HG02588 (cell line): ENCODE measurements at regions not wholly inside any gene's neighbourhood (a gene's known extent, or its start where the extent isn't known, plus 50 kb on each side); places are given as distances from the start of the nearest gene placed in this dataset.

Source experiments
- ATAC-seq: cut with Tn5 transposase; IDR thresholded peaks from one replicate; pipeline ENCODE4 v1.9.1; 2021; ENCODE audit warnings: mild to moderate bottlenecking, moderate library complexity; ENCODE audit not compliant: unreplicated experiment

DNA sequence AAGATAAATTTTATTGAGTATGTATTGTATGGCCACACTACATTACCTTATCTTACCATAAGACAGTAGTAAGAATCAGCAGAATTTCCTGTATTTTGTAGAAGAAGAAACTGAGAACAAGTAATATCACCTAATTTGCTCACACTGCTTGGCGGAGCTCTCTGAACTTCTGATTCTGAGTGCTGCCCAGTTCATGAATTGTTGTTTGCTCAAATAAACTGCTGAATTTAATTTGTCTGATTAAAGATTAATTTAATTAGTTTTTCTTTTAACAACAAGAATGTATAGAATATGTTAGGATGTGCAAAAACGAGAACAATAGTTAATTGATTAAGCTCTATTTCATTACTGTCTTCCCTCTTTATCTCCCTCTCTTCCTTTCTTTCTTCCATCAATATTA, 100.1 kb upstream of the ERBB4 start:
- ATAC-seq, result no peak

- no peak for ATAC-seq
Observed at GRCh38 chr2:212628586-212628985, 90.0 kb upstream of the ERBB4 start.

DNA sequence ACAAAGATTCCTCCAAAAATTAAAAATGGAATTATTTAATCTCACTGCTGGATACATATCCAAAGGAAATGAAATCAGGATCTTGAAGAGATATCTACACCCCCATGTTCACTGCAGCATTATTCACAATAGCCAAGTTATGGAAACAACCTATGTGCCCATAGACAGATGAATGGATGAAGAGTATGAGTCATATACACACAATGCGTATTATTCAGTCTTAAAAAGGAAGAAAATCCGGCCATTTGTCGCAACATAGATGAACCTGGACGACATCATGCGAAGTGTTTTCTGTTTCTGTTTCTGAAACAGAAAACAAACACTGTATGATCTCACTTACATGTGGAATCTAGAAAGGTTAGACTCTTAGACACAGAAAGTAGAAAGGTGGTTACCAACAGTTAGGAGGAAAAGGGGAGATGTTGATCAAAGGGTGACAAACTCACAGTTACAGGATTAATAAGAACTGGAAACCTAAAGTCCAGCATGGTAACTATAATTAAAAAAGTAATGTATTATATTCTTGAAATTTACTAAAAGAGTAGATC, 87.8 kb upstream of the ERBB4 start:
- ATAC-seq, result no peak

DNA sequence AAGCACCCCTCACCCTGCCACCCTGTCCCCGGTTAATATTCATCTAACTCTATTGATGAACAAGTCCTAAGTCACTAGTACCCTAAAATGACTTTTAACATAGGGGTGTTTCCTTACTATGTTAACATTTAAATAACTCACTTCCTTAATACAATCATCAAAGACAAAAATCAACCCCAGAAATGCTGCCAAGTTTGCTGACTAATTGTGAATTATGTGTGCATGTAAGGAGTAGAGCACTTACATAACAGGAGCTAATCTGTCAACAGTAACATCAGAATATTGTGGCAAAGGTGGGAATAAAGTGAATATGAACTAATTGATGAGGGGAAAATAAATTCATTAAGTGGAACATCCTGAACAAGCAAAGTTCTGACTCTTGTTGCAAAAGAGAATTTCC, 81.4 kb upstream of the ERBB4 start:
- no peak for ATAC-seq

DNA sequence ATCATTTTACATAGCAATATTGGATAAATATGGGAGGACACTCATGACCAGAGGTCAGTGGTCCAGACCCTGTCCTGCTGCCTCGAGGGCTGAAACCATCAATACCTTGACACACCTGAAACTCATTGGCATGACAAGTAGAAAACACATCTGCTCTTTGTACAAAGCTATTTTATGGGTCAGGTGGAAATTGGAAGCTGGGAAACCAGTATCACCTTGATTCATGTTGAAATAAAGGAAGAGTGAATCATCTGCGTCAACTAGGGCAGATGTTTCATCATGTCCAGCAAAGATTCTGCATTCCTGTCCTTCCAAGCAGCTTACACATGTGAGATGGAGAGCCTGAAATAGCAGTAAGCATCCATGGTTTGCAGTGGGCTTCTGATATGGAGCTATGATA, 80.0 kb upstream of the ERBB4 start:
- no peak for ATAC-seq

DNA sequence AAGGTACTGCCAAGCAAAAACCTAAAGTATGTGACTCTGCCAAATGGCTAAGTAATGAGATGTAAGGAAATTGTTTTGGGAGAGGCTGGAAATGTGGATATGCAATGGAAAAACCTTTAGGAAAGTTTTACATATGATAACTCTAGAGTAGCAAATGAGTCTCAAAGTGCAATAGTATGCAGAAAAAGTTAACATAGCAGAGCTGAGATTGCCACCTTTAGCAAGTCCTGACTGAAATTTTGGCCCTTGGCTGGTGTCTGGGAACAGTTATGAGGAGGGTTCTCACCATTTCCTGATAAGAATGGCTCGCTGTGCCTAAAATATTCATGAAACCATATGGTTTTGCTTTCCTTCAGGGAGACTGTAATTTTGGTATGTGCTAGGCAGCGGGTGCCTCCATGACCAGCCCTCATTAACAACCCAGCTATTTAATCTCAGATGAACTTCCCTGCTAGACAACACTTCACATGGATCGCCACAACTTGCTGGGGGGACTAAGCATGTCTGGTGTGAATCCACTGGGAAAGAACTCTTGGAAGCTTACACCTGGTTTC, 72.3 kb upstream of the ERBB4 start:
- no peak for ATAC-seq

GRCh38 chr2:212609479-212609878, 70.9 kb upstream of the ERBB4 start:
- no peak for ATAC-seq

DNA sequence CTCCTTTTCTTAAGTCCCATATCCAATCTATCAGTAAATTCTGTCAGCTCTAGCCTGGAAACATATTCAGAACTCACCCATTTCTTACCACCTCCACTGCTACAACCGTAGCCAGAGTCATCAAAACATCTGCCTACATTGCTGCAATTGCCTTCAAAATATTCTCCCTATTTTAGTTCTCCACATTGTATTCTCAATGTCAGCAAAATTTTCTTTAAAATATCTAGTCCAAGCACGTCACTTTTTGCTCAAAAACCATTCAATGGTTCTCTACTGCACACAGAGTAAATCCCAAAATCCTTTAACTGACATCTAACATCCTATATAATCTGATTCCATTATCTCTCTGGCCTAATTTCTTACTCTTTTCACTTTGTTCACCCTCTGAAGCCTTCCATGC, 68.5 kb upstream of the ERBB4 start:
- ATAC-seq, result no peak

- no peak for ATAC-seq
Observed at GRCh38 chr2:212606232-212606631, 67.6 kb upstream of the ERBB4 start.

DNA sequence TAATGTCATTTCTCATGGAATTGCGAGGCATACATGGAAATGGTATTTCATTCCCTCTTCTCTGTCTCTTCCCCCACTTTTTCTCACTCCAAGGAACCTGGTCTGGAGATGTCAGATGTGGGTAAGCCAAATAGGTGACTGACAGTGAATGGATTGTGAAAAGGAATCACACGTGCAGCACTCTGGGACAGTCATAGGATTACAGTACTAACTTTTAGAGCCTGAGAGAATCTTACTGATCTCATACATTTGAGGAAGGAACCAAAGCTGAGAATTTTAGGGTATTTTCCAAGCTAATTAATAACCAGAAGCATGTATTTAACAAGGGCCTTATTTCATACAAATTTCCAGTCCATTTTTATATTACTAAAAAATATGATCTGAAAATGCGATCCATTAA, 58.1 kb upstream of the ERBB4 start:
- ATAC-seq, result peak; percentile 55

GRCh38 chr2:212596276-212596675, 57.7 kb upstream of the ERBB4 start:
- ATAC-seq, result no peak

GRCh38 chr2:212595036-212595654, 56.5 kb upstream of the ERBB4 start:
- no peak for ATAC-seq

- ATAC-seq, result no peak
Observed at GRCh38 chr2:212592695-212593094, 54.1 kb upstream of the ERBB4 start.
